ENCODE measurements at regions not wholly inside any gene's neighbourhood (a gene's known extent, or its start where the extent isn't known, plus 50 kb on each side); places are given as distances from the start of the nearest gene placed in this dataset.

GRCh38 chr7:131188367-131189339 is 139.0 kb upstream of the MKLN1 start:
- H3K27ac ChIP-seq (ENCODE audit: low read depth, low read length): peak overlapping the region; percentile 93
- H3K4me2 ChIP-seq (ENCODE audit: insufficient read depth, low read length): peak overlapping the region; percentile 44
- no peaks in the 10 kb centered on the region for H3K36me3 ChIP-seq (ENCODE audit: insufficient read depth, low read length)
- no peak overlapping the region for H3K4me3 ChIP-seq (ENCODE audit: insufficient read depth, low read length)
- no peaks in the 10 kb centered on the region for H3K27me3 ChIP-seq (ENCODE audit: insufficient read depth, low read length)
- peak overlapping the region; percentile 80 for H2AFZ ChIP-seq (ENCODE audit: low read length)
- DNase-seq (ENCODE audit: insufficient read length, low spot score, missing footprints): peak; percentile 57
- H4K20me1 ChIP-seq (ENCODE audit: insufficient read depth, low read length): no peaks in the 10 kb centered on the region
- peaks cover 10% of the 10 kb centered on the region for H3K4me1 ChIP-seq (ENCODE audit: insufficient read depth, low read length)
- H3K9me3 ChIP-seq (ENCODE audit: low read depth, low read length): no peaks in the 10 kb centered on the region
- no peaks in the 10 kb centered on the region for H3K79me2 ChIP-seq (ENCODE audit: insufficient read depth, low read length)
- TF ChIP-seq, protein P1, sequence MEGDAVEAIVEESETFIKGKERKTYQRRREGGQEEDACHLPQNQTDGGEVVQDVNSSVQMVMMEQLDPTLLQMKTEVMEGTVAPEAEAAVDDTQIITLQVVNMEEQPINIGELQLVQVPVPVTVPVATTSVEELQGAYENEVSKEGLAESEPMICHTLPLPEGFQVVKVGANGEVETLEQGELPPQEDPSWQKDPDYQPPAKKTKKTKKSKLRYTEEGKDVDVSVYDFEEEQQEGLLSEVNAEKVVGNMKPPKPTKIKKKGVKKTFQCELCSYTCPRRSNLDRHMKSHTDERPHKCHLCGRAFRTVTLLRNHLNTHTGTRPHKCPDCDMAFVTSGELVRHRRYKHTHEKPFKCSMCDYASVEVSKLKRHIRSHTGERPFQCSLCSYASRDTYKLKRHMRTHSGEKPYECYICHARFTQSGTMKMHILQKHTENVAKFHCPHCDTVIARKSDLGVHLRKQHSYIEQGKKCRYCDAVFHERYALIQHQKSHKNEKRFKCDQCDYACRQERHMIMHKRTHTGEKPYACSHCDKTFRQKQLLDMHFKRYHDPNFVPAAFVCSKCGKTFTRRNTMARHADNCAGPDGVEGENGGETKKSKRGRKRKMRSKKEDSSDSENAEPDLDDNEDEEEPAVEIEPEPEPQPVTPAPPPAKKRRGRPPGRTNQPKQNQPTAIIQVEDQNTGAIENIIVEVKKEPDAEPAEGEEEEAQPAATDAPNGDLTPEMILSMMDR (IDR thresholded peaks at IDR 0.05; ENCODE audit: extremely low read depth, low read depth, low read length): no peak

DNA sequence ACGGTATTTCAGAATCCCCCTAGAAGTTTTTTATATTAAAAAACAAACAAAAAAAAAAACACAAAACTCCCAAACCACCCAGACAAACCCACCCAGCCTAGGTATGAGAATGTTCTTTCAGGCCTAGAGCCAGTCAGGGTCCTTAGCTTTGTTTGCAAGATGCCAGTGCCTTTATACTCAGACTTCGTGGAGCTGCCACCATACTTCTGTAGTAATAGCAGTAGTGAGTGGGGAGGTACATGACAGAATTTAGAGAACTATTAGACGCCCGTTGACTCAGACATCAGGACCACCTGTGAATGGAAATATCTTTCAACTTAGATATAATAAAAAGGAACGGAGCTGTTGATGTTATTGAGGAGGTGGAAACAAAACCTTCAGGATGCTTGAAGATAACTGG is 138.2 kb upstream of the MKLN1 start:
- Histone ChIP-seq H3K79me2 (ENCODE audit: insufficient read depth, low read length) (no peaks in the 10 kb centered on the region), H4K20me1 (ENCODE audit: insufficient read depth, low read length) (no peaks in the 10 kb centered on the region), H3K9me3 (ENCODE audit: low read depth, low read length) (no peaks in the 10 kb centered on the region), H3K36me3 (ENCODE audit: insufficient read depth, low read length) (no peaks in the 10 kb centered on the region), H3K27ac (ENCODE audit: low read depth, low read length) (no peak overlapping the region), H3K4me1 (ENCODE audit: insufficient read depth, low read length) (peaks cover 10% of the 10 kb centered on the region), H3K27me3 (ENCODE audit: insufficient read depth, low read length) (no peaks in the 10 kb centered on the region), H3K4me2 (ENCODE audit: insufficient read depth, low read length) (no peak overlapping the region), H3K4me3 (ENCODE audit: insufficient read depth, low read length) (no peak overlapping the region), H2AFZ (ENCODE audit: low read length) (no peak overlapping the region)
- no peak for DNase-seq (ENCODE audit: insufficient read length, low spot score, missing footprints)
- TF ChIP-seq, protein P1 (IDR thresholded peaks at IDR 0.05; ENCODE audit: extremely low read depth, low read depth, low read length): no peak

- H3K36me3 ChIP-seq (ENCODE audit: insufficient read depth, low read length): no peaks in the 10 kb centered on the region
- H3K9me3 ChIP-seq (ENCODE audit: low read depth, low read length): no peaks in the 10 kb centered on the region
- TF ChIP-seq, protein P1 (IDR thresholded peaks at IDR 0.05; ENCODE audit: extremely low read depth, low read depth, low read length): no peak
- H3K4me3 ChIP-seq (ENCODE audit: insufficient read depth, low read length): no peak overlapping the region
- no peaks in the 10 kb centered on the region for H4K20me1 ChIP-seq (ENCODE audit: insufficient read depth, low read length)
- peaks cover 10% of the 10 kb centered on the region for H3K4me1 ChIP-seq (ENCODE audit: insufficient read depth, low read length)
- H3K79me2 ChIP-seq (ENCODE audit: insufficient read depth, low read length): no peaks in the 10 kb centered on the region
- H2AFZ ChIP-seq (ENCODE audit: low read length): no peak overlapping the region
- no peaks in the 10 kb centered on the region for H3K27me3 ChIP-seq (ENCODE audit: insufficient read depth, low read length)
- no peak overlapping the region for H3K4me2 ChIP-seq (ENCODE audit: insufficient read depth, low read length)
- no peak overlapping the region for H3K27ac ChIP-seq (ENCODE audit: low read depth, low read length)
- no peak for DNase-seq (ENCODE audit: insufficient read length, low spot score, missing footprints)
These were observed 137.5 kb upstream of the MKLN1 start for GRCh38 chr7:131190146-131190545.

DNA sequence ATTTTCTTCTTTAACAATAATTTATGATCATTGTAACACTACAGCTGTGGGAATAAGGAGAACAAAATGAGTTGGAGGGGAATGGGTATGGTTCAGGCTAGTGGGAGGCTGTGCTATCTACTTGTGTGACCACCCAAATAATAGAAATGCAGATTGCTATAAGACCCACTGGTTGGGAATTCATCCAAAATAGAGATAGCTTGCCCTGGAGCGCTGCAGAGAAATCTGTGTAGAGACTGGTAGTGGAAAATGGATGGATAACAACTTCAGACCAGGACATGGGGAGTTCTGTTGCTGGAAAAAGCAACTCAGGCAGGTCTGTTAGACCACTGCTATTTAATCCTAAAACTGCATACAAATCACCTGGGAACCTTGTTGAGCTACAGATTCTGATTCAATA is 137.1 kb upstream of the MKLN1 start:
- Histone ChIP-seq H2AFZ (ENCODE audit: low read length) (no peak overlapping the region), H3K79me2 (ENCODE audit: insufficient read depth, low read length) (no peaks in the 10 kb centered on the region), H3K9me3 (ENCODE audit: low read depth, low read length) (no peaks in the 10 kb centered on the region), H4K20me1 (ENCODE audit: insufficient read depth, low read length) (no peaks in the 10 kb centered on the region), H3K36me3 (ENCODE audit: insufficient read depth, low read length) (no peaks in the 10 kb centered on the region), H3K4me3 (ENCODE audit: insufficient read depth, low read length) (no peak overlapping the region), H3K4me2 (ENCODE audit: insufficient read depth, low read length) (no peak overlapping the region), H3K27ac (ENCODE audit: low read depth, low read length) (no peak overlapping the region), H3K4me1 (ENCODE audit: insufficient read depth, low read length) (peaks cover 10% of the 10 kb centered on the region), H3K27me3 (ENCODE audit: insufficient read depth, low read length) (no peaks in the 10 kb centered on the region)
- DNase-seq (ENCODE audit: insufficient read length, low spot score, missing footprints): no peak
- TF ChIP-seq, protein P1 (IDR thresholded peaks at IDR 0.05; ENCODE audit: extremely low read depth, low read depth, low read length): no peak
